IMR-90 (cell line): ENCODE measurements at regions not wholly inside any gene's neighbourhood (a gene's known extent, or its start where the extent isn't known, plus 50 kb on each side); places are given as distances from the start of the nearest gene placed in this dataset.

Experiments
- ATAC-seq: fragments of 200-7000 bp; cut with Tn5 transposase; 2 replicates; pipeline ENCODE4 v1.9.1; 2020; ENCODE audit warnings: low read depth, mild to moderate bottlenecking, moderate library complexity
- BruUV-seq: library from RNA; stranded (reverse); fragments of 400-500 nt; replicated peaks from 2 replicates; lab custom pipeline; 2021; lab: Mats Ljungman, UMichigan
- CTCF ChIA-PET: fragments of 300-600 bp; formaldehyde crosslinking; extraction: SDS; loops from one replicate; lab custom pipeline; 2021; ENCODE audit warnings: antibody characterized with exemption; lab: Yijun Ruan, JAX
- POLR2A ChIA-PET: fragments of 300-600 bp; sonication (Branson Sonifier 250); formaldehyde crosslinking; loops from one replicate; lab custom pipeline; 2022; ENCODE audit warnings: antibody characterized with exemption; ENCODE audit not compliant: unreplicated experiment; lab: Charles Lee
- DNase-seq: peaks from one replicate; pipeline ENCODE4 v3.0.0; 2013
- H2AFZ ChIP-seq: replicated peaks from 2 replicates; pipeline ENCODE3; 2013; ENCODE audit warnings: low read length, mild to moderate bottlenecking; ENCODE audit not compliant: poor library complexity
- H2AK5ac ChIP-seq: 2 replicates; pipeline ENCODE4 v1.6.1; 2013; ENCODE audit warnings: low read depth, low read length, inconsistent platforms
- H2AK9ac ChIP-seq: replicated peaks from 2 replicates; pipeline ENCODE3; 2013; ENCODE audit warnings: mild to moderate bottlenecking, low read depth, low read length, moderate library complexity; ENCODE audit not compliant: poor library complexity
- H2BK120ac ChIP-seq: 2 replicates; pipeline ENCODE4 v1.6.1; 2013; ENCODE audit warnings: low read depth, low read length, inconsistent platforms
- H2BK15ac ChIP-seq: 3 replicates; pipeline ENCODE4 v1.6.1; 2013; ENCODE audit warnings: low read depth, low read length, inconsistent platforms
- H2BK20ac ChIP-seq: 2 replicates; pipeline ENCODE4 v1.6.1; 2013; ENCODE audit warnings: low read depth, mild to moderate bottlenecking, inconsistent platforms, low read length, moderate library complexity
- H2BK5ac ChIP-seq: 2 replicates; pipeline ENCODE4 v1.6.1; 2013; ENCODE audit warnings: mild to moderate bottlenecking, low read depth, low read length, inconsistent platforms; ENCODE audit not compliant: poor library complexity, severe bottlenecking
- H3K14ac ChIP-seq: replicated peaks from 2 replicates; pipeline ENCODE4 v1.6.1; 2013; ENCODE audit warnings: low read depth, low read length, inconsistent platforms
- H3K18ac ChIP-seq: 2 replicates; pipeline ENCODE4 v1.6.1; 2013; ENCODE audit warnings: low read depth, low read length, control low read depth
- H3K23ac ChIP-seq: 2 replicates; pipeline ENCODE4 v1.6.1; 2013; ENCODE audit warnings: low read depth, low read length, inconsistent platforms
- H3K27ac ChIP-seq: 2 replicates; pipeline ENCODE4 v1.5.1; 2013; ENCODE audit warnings: mild to moderate bottlenecking, control low read depth, low read length; ENCODE audit not compliant: insufficient read depth
- H3K27me3 ChIP-seq: 2 replicates; pipeline ENCODE4 v1.6.1; 2013; ENCODE audit warnings: low read length; ENCODE audit not compliant: control insufficient read depth, insufficient read depth
- H3K36me3 ChIP-seq: 2 replicates; pipeline ENCODE4 v1.6.1; 2013; ENCODE audit warnings: low read length, mixed read lengths; ENCODE audit not compliant: control insufficient read depth, insufficient read depth
- H3K4ac ChIP-seq: 2 replicates; pipeline ENCODE4 v1.6.1; 2013; ENCODE audit warnings: low read depth, low read length, inconsistent platforms
- H3K4me1 ChIP-seq: 2 replicates; pipeline ENCODE4 v1.6.1; 2013; ENCODE audit warnings: low read length, mixed read lengths; ENCODE audit not compliant: control insufficient read depth, insufficient read depth
- H3K4me2 ChIP-seq: 2 replicates; pipeline ENCODE4 v1.6.1; 2013; ENCODE audit warnings: low read depth, mild to moderate bottlenecking, control low read depth, low read length, moderate library complexity
- H3K4me3 ChIP-seq: 2 replicates; pipeline ENCODE4 v1.5.1; 2013; ENCODE audit warnings: low read depth, mild to moderate bottlenecking, control low read depth, low read length, moderate library complexity; ENCODE audit not compliant: insufficient read depth
- H3K56ac ChIP-seq: 2 replicates; pipeline ENCODE4 v1.6.1; 2013; ENCODE audit warnings: low read length, inconsistent platforms; ENCODE audit not compliant: insufficient read depth; ENCODE audit errors: extremely low read depth
- H3K79me1 ChIP-seq, 2 experiments: 2 replicates each; pipeline ENCODE4 v1.6.1; 2013; ENCODE audit warnings: low read length in 2 of 2, inconsistent platforms in 1 of 2, low read depth in 1 of 2
- H3K9ac ChIP-seq: 2 replicates; pipeline ENCODE4 v1.6.1; 2013; ENCODE audit warnings: low read depth, low read length, control low read depth
- H3K9me1 ChIP-seq: 2 replicates; pipeline ENCODE4 v1.6.1; 2013; ENCODE audit warnings: low read length, inconsistent platforms; ENCODE audit not compliant: insufficient read depth
- H3K9me3 ChIP-seq: 2 replicates; pipeline ENCODE4 v1.6.1; 2013; ENCODE audit warnings: low read length; ENCODE audit not compliant: control insufficient read depth, insufficient read depth
- H4K20me1 ChIP-seq: 2 replicates; pipeline ENCODE4 v1.6.1; 2013; ENCODE audit warnings: low read length, inconsistent platforms; ENCODE audit not compliant: insufficient read depth
- H4K5ac ChIP-seq: 2 replicates; pipeline ENCODE4 v1.6.1; 2013; ENCODE audit warnings: mild to moderate bottlenecking, low read depth, low read length, control low read depth
- H4K8ac ChIP-seq, 2 experiments: 2 replicates each; pipeline ENCODE4 v1.6.1; 2013; ENCODE audit warnings: low read depth in 2 of 2, low read length in 2 of 2, control low read depth in 1 of 2, inconsistent platforms in 1 of 2
- H4K91ac ChIP-seq: 2 replicates; pipeline ENCODE4 v1.6.1; 2013; ENCODE audit warnings: low read depth, low read length, inconsistent platforms; ENCODE audit not compliant: insufficient read depth
- ELK1 ChIP-seq: fragments of 150-350 bp; IDR thresholded peaks from 2 replicates; pipeline ENCODE4 v1.6.1; 2016; ENCODE audit warnings: low read depth, mild to moderate bottlenecking, low read length, moderate library complexity, borderline replicate concordance
- MAFK ChIP-seq: IDR thresholded peaks from 2 replicates; pipeline ENCODE4 v1.6.1; 2012; ENCODE audit warnings: low read depth, low read length, improper control_type of control experiment
- WGBS, 2 experiments: methylation state at CpG; one replicate each; pipeline versions ENCODE4 v1.1.5 to v1.1.7; 2013; ENCODE audit warnings: missing lambda C conversion rate in 2 of 2; ENCODE audit not compliant: insufficient read length in 1 of 2; ENCODE audit errors: extremely low coverage in 2 of 2; 5-methylcytosine and 5-hydroxymethylcytosine counted together
- dilution Hi-C: fragments of 300-500 bp; cut with HindIII; formaldehyde crosslinking; loops from one replicate; pipeline ENCODE4 v1.14.3; 2018; ENCODE audit warnings: low sequenced_read_pairs; ENCODE audit not compliant: unreplicated experiment
- in situ Hi-C: fragments of 300-500 bp; cut with MboI; formaldehyde crosslinking; loops from 3 replicates; pipeline ENCODE4 v1.14.3; 2019; ENCODE audit warnings: low sequenced_read_pairs, inconsistent platforms, mixed read lengths
- intact Hi-C: fragments of 100-400 bp; cut with micrococcal nuclease; formaldehyde crosslinking; loops from 2 replicates; pipeline ENCODE4 v1.10.0; 2022

GRCh38 chr3:29033511-29033910 is 247.4 kb upstream of the RBMS3 start:
- Histone ChIP-seq H3K18ac (no peak overlapping the region), H2BK5ac (no peak overlapping the region), H4K8ac (no peak overlapping the region), H3K9me3 (no peaks in the 10 kb centered on the region), H3K4me1 (no peaks in the 10 kb centered on the region), H3K4me2 (no peak overlapping the region), H3K56ac (no peak overlapping the region), H2BK120ac (no peak overlapping the region), H4K20me1 (no peaks in the 10 kb centered on the region), H3K27me3 (no peaks in the 10 kb centered on the region), H3K23ac (no peak overlapping the region), H3K4me3 (no peak overlapping the region), H2AK9ac (no peak overlapping the region), H3K4ac (no peak overlapping the region), H3K79me1 (no peaks in the 10 kb centered on the region), H2AFZ (no peak overlapping the region), H2BK15ac (no peak overlapping the region), H4K91ac (no peak overlapping the region), H3K14ac (no peak overlapping the region), H3K9ac (no peak overlapping the region), H3K27ac (no peak overlapping the region), H2BK20ac (no peak overlapping the region), H3K9me1 (no peaks in the 10 kb centered on the region), H2AK5ac (no peak overlapping the region), H4K5ac (no peak overlapping the region), H3K36me3 (no peaks in the 10 kb centered on the region)
- ATAC-seq (no peak), DNase-seq (no peak)
- POLR2A ChIA-PET = no interaction called here
- no peak for TF ChIP-seq ELK1
- TF ChIP-seq MAFK = peak; percentile 82
- CTCF ChIA-PET = no interaction called here
- no TSS peak for BruUV-seq
- intact Hi-C loops (no loop called here), in situ Hi-C loops (no loop called here), dilution Hi-C loops (no loop called here)
- no CpG with 5 or more reads among the region's 3 CpGs for WGBS, 2 experiments
